Suprapubic skin (tissue), 4 donors: ENCODE measurements at regions not wholly inside any gene's neighbourhood (a gene's known extent, or its start where the extent isn't known, plus 50 kb on each side); places are given as distances from the start of the nearest gene placed in this dataset.

Experiments used
- DNase-seq, 2 donors: peaks; one replicate each; pipeline ENCODE4 v3.0.0-alpha.2; 2019; ENCODE audit warnings: low spot score in 2 of 2
- H3K27ac ChIP-seq: fragments of 200-600 bp; sonication (generic); one replicate; pipeline ENCODE4 v1.5.1; 2019
- H3K27me3 ChIP-seq: fragments of 200-600 bp; sonication (generic); one replicate; pipeline ENCODE4 v1.5.1; 2019
- H3K36me3 ChIP-seq: fragments of 200-600 bp; sonication (generic); one replicate; pipeline ENCODE4 v1.5.1; 2019
- H3K4me1 ChIP-seq: fragments of 200-600 bp; sonication (generic); one replicate; pipeline ENCODE4 v1.5.1; 2019
- H3K4me3 ChIP-seq: fragments of 200-600 bp; sonication (generic); one replicate; pipeline ENCODE4 v1.5.1; 2019; ENCODE audit warnings: mild to moderate bottlenecking
- H3K9me3 ChIP-seq: fragments of 200-600 bp; sonication (generic); one replicate; pipeline ENCODE4 v1.5.1; 2019
- EP300 ChIP-seq: sonication (generic); formaldehyde crosslinking; IDR thresholded peaks from one replicate; pipeline ENCODE4 v1.6.1; 2017; ENCODE audit warnings: antibody characterized with exemption
- POLR2A ChIP-seq, 2 donors: fragments of 450-650 bp; IDR thresholded peaks; one replicate each; pipeline ENCODE4 v1.6.1; 2017; ENCODE audit warnings: antibody characterized with exemption in 2 of 2, mild to moderate bottlenecking in 2 of 2, moderate library complexity in 2 of 2
- POLR2AphosphoS5 ChIP-seq, 3 donors: sonication (generic); formaldehyde crosslinking; IDR thresholded peaks; one replicate each; pipeline ENCODE4 v1.6.1; 2017; ENCODE audit warnings: antibody characterized with exemption in 3 of 3
- WGBS: methylation state at CpG from one replicate; pipeline ENCODE4 v1.1.5; 2018; 5-methylcytosine and 5-hydroxymethylcytosine counted together
- TF ChIP-seq, protein P1 (sequence below), 2 donors: fragments of 200-600 bp in 1 of 2; fragments of 450-650 bp in 1 of 2; sonication (generic) in 1 of 2; IDR thresholded peaks; one replicate each; pipeline ENCODE4 v1.5.1; 2016 to 2019; ENCODE audit warnings: antibody characterized with exemption in 2 of 2, mild to moderate bottlenecking in 1 of 2, moderate library complexity in 1 of 2

DNA sequence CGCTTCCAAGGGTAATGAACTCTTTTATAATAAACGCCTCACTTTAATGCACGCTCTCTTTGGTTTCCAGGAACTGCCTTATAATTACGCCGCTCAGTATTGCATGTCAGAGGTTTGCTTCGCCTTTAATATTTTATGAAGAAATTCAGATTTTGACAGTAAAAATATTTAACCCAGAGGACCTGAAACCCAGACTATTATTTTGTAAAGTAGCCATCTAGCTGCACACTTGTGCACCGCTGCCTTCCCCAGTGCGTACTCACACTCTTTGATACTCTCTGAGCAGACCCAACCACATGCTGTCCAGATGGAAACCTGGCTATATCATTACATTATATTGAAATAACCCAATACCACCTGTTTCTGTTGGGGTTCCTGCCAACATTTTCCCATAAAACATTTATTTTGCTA, 270.1 kb downstream of the C1D start:
- H3K4me1 ChIP-seq, result peaks cover 9% of the 10 kb centered on the region
- TF ChIP-seq POLR2A (IDR thresholded peaks at IDR 0.05) (no peak), EP300 (no peak), POLR2AphosphoS5 (IDR thresholded peaks at IDR 0.05) (no peak)
- TF ChIP-seq, protein P1, sequence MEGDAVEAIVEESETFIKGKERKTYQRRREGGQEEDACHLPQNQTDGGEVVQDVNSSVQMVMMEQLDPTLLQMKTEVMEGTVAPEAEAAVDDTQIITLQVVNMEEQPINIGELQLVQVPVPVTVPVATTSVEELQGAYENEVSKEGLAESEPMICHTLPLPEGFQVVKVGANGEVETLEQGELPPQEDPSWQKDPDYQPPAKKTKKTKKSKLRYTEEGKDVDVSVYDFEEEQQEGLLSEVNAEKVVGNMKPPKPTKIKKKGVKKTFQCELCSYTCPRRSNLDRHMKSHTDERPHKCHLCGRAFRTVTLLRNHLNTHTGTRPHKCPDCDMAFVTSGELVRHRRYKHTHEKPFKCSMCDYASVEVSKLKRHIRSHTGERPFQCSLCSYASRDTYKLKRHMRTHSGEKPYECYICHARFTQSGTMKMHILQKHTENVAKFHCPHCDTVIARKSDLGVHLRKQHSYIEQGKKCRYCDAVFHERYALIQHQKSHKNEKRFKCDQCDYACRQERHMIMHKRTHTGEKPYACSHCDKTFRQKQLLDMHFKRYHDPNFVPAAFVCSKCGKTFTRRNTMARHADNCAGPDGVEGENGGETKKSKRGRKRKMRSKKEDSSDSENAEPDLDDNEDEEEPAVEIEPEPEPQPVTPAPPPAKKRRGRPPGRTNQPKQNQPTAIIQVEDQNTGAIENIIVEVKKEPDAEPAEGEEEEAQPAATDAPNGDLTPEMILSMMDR (IDR thresholded peaks at IDR 0.05), result no peak
- H3K27me3 ChIP-seq, result no peaks in the 10 kb centered on the region
- 60% methylated on average over 8 of the region's 8 CpGs for WGBS
- H3K27ac ChIP-seq, result no peak overlapping the region
- no peak overlapping the region for H3K4me3 ChIP-seq
- H3K36me3 ChIP-seq, result no peaks in the 10 kb centered on the region
- H3K9me3 ChIP-seq, result no peaks in the 10 kb centered on the region
- no peak for DNase-seq

DNA sequence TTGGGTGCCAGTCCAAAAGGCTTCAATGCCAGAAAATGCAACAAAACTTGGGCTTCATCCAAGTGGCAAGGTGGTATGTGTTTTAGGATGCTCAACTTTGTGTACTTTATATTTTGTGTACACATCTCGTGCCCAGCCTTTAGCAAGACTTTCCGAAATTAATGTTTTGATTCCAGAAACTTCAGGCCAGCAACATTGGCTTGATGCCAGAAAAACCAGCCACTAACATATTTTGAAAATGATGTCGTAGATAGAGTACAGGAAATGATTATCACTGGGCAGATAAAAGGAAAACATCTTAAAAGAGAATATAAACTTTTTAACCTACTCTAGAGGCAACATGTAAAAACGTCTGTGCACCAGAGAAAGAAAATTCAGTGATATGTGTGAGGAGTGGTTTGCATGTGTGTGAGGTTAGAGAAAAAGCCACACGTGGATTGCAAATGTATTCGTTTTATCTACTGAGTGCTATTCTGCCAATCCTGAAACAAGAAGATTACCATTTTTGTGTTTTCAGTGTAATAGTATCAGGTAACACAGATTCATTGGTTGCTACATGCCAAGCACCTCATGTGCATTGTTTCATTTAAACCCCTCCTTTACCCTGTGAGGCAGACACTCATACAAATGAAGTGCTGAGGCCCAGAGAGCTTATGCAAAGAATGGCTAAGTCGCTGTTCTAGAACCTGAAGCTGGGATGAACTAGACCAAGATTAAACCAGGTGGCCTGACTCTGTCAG, 264.8 kb downstream of the C1D start:
- Histone ChIP-seq H3K4me3 (no peak overlapping the region), H3K27ac (no peak overlapping the region)
- DNase-seq, result no peak

DNA sequence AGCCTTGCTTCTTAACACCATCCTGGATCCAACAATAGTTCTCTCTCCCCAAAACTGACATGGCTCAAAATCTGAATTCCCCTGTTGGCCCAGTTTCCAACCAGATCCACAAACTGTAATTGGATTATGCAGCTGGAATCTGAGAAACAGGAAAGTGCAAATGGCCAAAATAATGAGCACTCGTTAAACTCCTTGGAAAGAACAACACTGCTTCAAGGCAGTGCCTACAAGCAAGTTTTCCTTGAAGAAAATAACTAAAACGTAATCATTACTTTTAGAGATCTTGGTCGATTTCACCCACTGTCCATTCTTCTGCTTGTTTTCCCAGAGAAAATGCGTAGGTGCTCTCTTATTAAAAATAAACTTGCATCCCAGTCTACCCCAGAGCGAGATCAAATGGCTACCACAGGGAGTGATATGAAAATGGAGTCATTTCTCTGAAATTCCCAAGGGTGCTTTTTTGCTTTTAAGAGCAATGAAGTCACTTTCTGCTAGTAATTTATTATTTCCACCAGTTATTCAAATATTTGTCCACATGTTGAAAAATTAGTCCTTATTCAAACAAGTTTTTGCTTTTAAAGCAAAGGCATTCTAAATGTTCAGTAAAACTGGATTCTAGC, 264.2 kb downstream of the C1D start:
- Histone ChIP-seq H3K4me1 (peaks cover 5% of the 10 kb centered on the region), H3K4me3 (no peak overlapping the region), H3K36me3 (no peaks in the 10 kb centered on the region), H3K27me3 (no peaks in the 10 kb centered on the region), H3K9me3 (no peaks in the 10 kb centered on the region), H3K27ac (no peak overlapping the region)
- TF ChIP-seq EP300 (no peak), POLR2A (IDR thresholded peaks at IDR 0.05) (no peak), POLR2AphosphoS5 (IDR thresholded peaks at IDR 0.05) (no peak)
- TF ChIP-seq, protein P1 (IDR thresholded peaks at IDR 0.05), result no peak
- WGBS, result 59% methylated on average over 5 of the region's 5 CpGs
- no peak for DNase-seq

More for the DNA sequence above, 264.8 kb downstream of the C1D start:
- 39% methylated on average over 7 of the region's 7 CpGs for WGBS
- Histone ChIP-seq H3K36me3 (no peaks in the 10 kb centered on the region), H3K27me3 (no peaks in the 10 kb centered on the region), H3K4me1 (peaks cover 5% of the 10 kb centered on the region), H3K9me3 (no peaks in the 10 kb centered on the region)
- TF ChIP-seq EP300 (no peak), POLR2A (IDR thresholded peaks at IDR 0.05) (no peak), POLR2AphosphoS5 (IDR thresholded peaks at IDR 0.05) (no peak)
- TF ChIP-seq, protein P1 (IDR thresholded peaks at IDR 0.05), result no peak

- TF ChIP-seq POLR2AphosphoS5 (IDR thresholded peaks at IDR 0.05) (no peak), EP300 (no peak), POLR2A (IDR thresholded peaks at IDR 0.05) (no peak)
- TF ChIP-seq, protein P1 (IDR thresholded peaks at IDR 0.05), result no peak
- DNase-seq, result no peak
Measured at GRCh38 chr2:67799886-67800285, 262.9 kb downstream of the C1D start.

GRCh38 chr2:67802291-67802690, 260.5 kb downstream of the C1D start:
- Histone ChIP-seq H3K9me3 (no peaks in the 10 kb centered on the region), H3K36me3 (no peaks in the 10 kb centered on the region), H3K4me1 (peaks cover 5% of the 10 kb centered on the region), H3K27ac (no peak overlapping the region), H3K27me3 (no peaks in the 10 kb centered on the region), H3K4me3 (no peak overlapping the region)
- DNase-seq, result no peak
- 33% methylated on average over 2 of the region's 2 CpGs for WGBS
- no peak for TF ChIP-seq POLR2A (IDR thresholded peaks at IDR 0.05)
- TF ChIP-seq, protein P1 (IDR thresholded peaks at IDR 0.05), result no peak

More at GRCh38 chr2:67799886-67800285, 262.9 kb downstream of the C1D start:
- H3K27me3 ChIP-seq, result no peaks in the 10 kb centered on the region
- no peaks in the 10 kb centered on the region for H3K36me3 ChIP-seq
- no peak overlapping the region for H3K4me3 ChIP-seq
- no peaks in the 10 kb centered on the region for H3K9me3 ChIP-seq
- no peak overlapping the region for H3K27ac ChIP-seq
- peaks cover 5% of the 10 kb centered on the region for H3K4me1 ChIP-seq
